ENCODE measurements at regions not wholly inside any gene's neighbourhood (a gene's known extent, or its start where the extent isn't known, plus 50 kb on each side); places are given as distances from the start of the nearest gene placed in this dataset.

GRCh38 chr2:118614841-118615271 lies 232.6 kb downstream of the EN1 start:
- no peak for ATAC-seq
- Mint-ChIP-seq H3K36me3 (ENCODE audit: low read depth) (no peaks in the 10 kb centered on the region), H3K27me3 (ENCODE audit: low read depth) (peaks cover 5% of the 10 kb centered on the region), H3K4me1 (ENCODE audit: low read depth) (no peaks in the 10 kb centered on the region), H3K27ac (no peak overlapping the region), H3K4me3 (no peak overlapping the region), H3K9me3 (ENCODE audit: insufficient read depth) (no peaks in the 10 kb centered on the region)
- DNase-seq, result no peak
- ChIA-PET CTCF (no interaction called here), POLR2A (no interaction called here)

- ChIA-PET POLR2A (no interaction called here), CTCF (no interaction called here)
- H3K4me3 Mint-ChIP-seq, result no peak overlapping the region
- no peaks in the 10 kb centered on the region for H3K36me3 Mint-ChIP-seq (ENCODE audit: low read depth)
- no peak for DNase-seq
- peaks cover 5% of the 10 kb centered on the region for H3K27me3 Mint-ChIP-seq (ENCODE audit: low read depth)
- H3K9me3 Mint-ChIP-seq (ENCODE audit: insufficient read depth), result no peaks in the 10 kb centered on the region
- ATAC-seq, result no peak
- no peak overlapping the region for H3K27ac Mint-ChIP-seq
- no peaks in the 10 kb centered on the region for H3K4me1 Mint-ChIP-seq (ENCODE audit: low read depth)
These were observed 233.7 kb downstream of the EN1 start for GRCh38 chr2:118613737-118614136.

GRCh38 chr2:118611691-118612090 lies 235.8 kb downstream of the EN1 start:
- Mint-ChIP-seq H3K27me3 (ENCODE audit: low read depth) (peaks cover 5% of the 10 kb centered on the region), H3K4me3 (no peak overlapping the region), H3K9me3 (ENCODE audit: insufficient read depth) (no peaks in the 10 kb centered on the region), H3K4me1 (ENCODE audit: low read depth) (no peaks in the 10 kb centered on the region), H3K27ac (no peak overlapping the region), H3K36me3 (ENCODE audit: low read depth) (no peaks in the 10 kb centered on the region)
- DNase-seq (no peak), ATAC-seq (no peak)
- CTCF ChIA-PET, result no interaction called here
- POLR2A ChIA-PET, result no interaction called here

GRCh38 chr2:118609138-118609537 lies 238.3 kb downstream of the EN1 start:
- ATAC-seq (no peak), DNase-seq (no peak)
- ChIA-PET CTCF (interaction anchor here (0.5 kb wide), 1 partner anchor 8 kb away, joined by 3 read pairs; no protein-coding TSS in a partner anchor), POLR2A (no interaction called here)
- Mint-ChIP-seq H3K4me3 (no peak overlapping the region), H3K27ac (no peak overlapping the region), H3K27me3 (ENCODE audit: low read depth) (no peaks in the 10 kb centered on the region), H3K4me1 (ENCODE audit: low read depth) (no peaks in the 10 kb centered on the region), H3K9me3 (ENCODE audit: insufficient read depth) (no peaks in the 10 kb centered on the region), H3K36me3 (ENCODE audit: low read depth) (no peaks in the 10 kb centered on the region)

GRCh38 chr2:118607641-118608040 lies 239.8 kb downstream of the EN1 start:
- Mint-ChIP-seq H3K4me1 (ENCODE audit: low read depth) (no peaks in the 10 kb centered on the region), H3K27me3 (ENCODE audit: low read depth) (no peaks in the 10 kb centered on the region), H3K9me3 (ENCODE audit: insufficient read depth) (no peaks in the 10 kb centered on the region), H3K27ac (no peak overlapping the region), H3K4me3 (no peak overlapping the region), H3K36me3 (ENCODE audit: low read depth) (no peaks in the 10 kb centered on the region)
- ATAC-seq (no peak), DNase-seq (no peak)
- ChIA-PET POLR2A (no interaction called here), CTCF (no interaction called here)

GRCh38 chr2:118604811-118605210 lies 242.6 kb downstream of the EN1 start:
- Mint-ChIP-seq H3K4me1 (ENCODE audit: low read depth) (no peaks in the 10 kb centered on the region), H3K9me3 (ENCODE audit: insufficient read depth) (no peaks in the 10 kb centered on the region), H3K4me3 (no peak overlapping the region), H3K27me3 (ENCODE audit: low read depth) (no peaks in the 10 kb centered on the region), H3K36me3 (ENCODE audit: low read depth) (no peaks in the 10 kb centered on the region), H3K27ac (no peak overlapping the region)
- CTCF ChIA-PET, result no interaction called here
- POLR2A ChIA-PET, result no interaction called here
- no peak for DNase-seq
- ATAC-seq, result no peak

- Mint-ChIP-seq H3K9me3 (ENCODE audit: insufficient read depth) (no peaks in the 10 kb centered on the region), H3K27me3 (ENCODE audit: low read depth) (no peaks in the 10 kb centered on the region), H3K36me3 (ENCODE audit: low read depth) (no peaks in the 10 kb centered on the region), H3K4me3 (no peak overlapping the region), H3K27ac (no peak overlapping the region), H3K4me1 (ENCODE audit: low read depth) (no peaks in the 10 kb centered on the region)
- ChIA-PET CTCF (no interaction called here), POLR2A (no interaction called here)
- DNase-seq (no peak), ATAC-seq (no peak)
These were observed 243.1 kb downstream of the EN1 start for GRCh38 chr2:118604371-118604770.

- Mint-ChIP-seq H3K4me1 (ENCODE audit: low read depth) (no peaks in the 10 kb centered on the region), H3K4me3 (no peak overlapping the region), H3K36me3 (ENCODE audit: low read depth) (no peaks in the 10 kb centered on the region), H3K27me3 (ENCODE audit: low read depth) (peaks cover 2% of the 10 kb centered on the region), H3K9me3 (ENCODE audit: insufficient read depth) (no peaks in the 10 kb centered on the region), H3K27ac (no peak overlapping the region)
- ATAC-seq (no peak), DNase-seq (no peak)
- ChIA-PET POLR2A (no interaction called here), CTCF (no interaction called here)
These were observed 248.3 kb downstream of the EN1 start for GRCh38 chr2:118599141-118599540.

- Mint-ChIP-seq H3K27me3 (ENCODE audit: low read depth) (peaks cover 5% of the 10 kb centered on the region), H3K36me3 (ENCODE audit: low read depth) (no peaks in the 10 kb centered on the region), H3K27ac (no peak overlapping the region), H3K9me3 (ENCODE audit: insufficient read depth) (no peaks in the 10 kb centered on the region), H3K4me3 (no peak overlapping the region), H3K4me1 (ENCODE audit: low read depth) (no peaks in the 10 kb centered on the region)
- no peak for DNase-seq
- CTCF ChIA-PET, result no interaction called here
- no peak for ATAC-seq
- POLR2A ChIA-PET, result no interaction called here
These were observed 250.8 kb downstream of the EN1 start for GRCh38 chr2:118596620-118597019.

- Mint-ChIP-seq H3K36me3 (ENCODE audit: low read depth) (no peaks in the 10 kb centered on the region), H3K27ac (no peak overlapping the region), H3K4me3 (no peak overlapping the region), H3K27me3 (ENCODE audit: low read depth) (peaks cover 5% of the 10 kb centered on the region), H3K9me3 (ENCODE audit: insufficient read depth) (no peaks in the 10 kb centered on the region), H3K4me1 (ENCODE audit: low read depth) (no peaks in the 10 kb centered on the region)
- DNase-seq (no peak), ATAC-seq (no peak)
- ChIA-PET CTCF (no interaction called here), POLR2A (interaction anchor here (0.6 kb wide), 1 partner anchor 331 kb away, joined by 3 read pairs; no protein-coding TSS in a partner anchor)
These were observed 254.2 kb downstream of the EN1 start for GRCh38 chr2:118593257-118593656.

GRCh38 chr2:118591223-118591622 lies 256.2 kb downstream of the EN1 start:
- ATAC-seq, result no peak
- Mint-ChIP-seq H3K4me3 (no peak overlapping the region), H3K9me3 (ENCODE audit: insufficient read depth) (no peaks in the 10 kb centered on the region), H3K36me3 (ENCODE audit: low read depth) (no peaks in the 10 kb centered on the region), H3K4me1 (ENCODE audit: low read depth) (no peaks in the 10 kb centered on the region), H3K27me3 (ENCODE audit: low read depth) (peaks cover 5% of the 10 kb centered on the region), H3K27ac (no peak overlapping the region)
- no peak for DNase-seq
- CTCF ChIA-PET, result no interaction called here
- POLR2A ChIA-PET, result no interaction called here

- peaks cover 3% of the 10 kb centered on the region for H3K27me3 Mint-ChIP-seq (ENCODE audit: low read depth)
- no peaks in the 10 kb centered on the region for H3K36me3 Mint-ChIP-seq (ENCODE audit: low read depth)
- DNase-seq (no peak), ATAC-seq (no peak)
- POLR2A ChIA-PET, result no interaction called here
- CTCF ChIA-PET, result no interaction called here
- H3K9me3 Mint-ChIP-seq (ENCODE audit: insufficient read depth), result no peaks in the 10 kb centered on the region
- H3K4me3 Mint-ChIP-seq, result no peak overlapping the region
- H3K27ac Mint-ChIP-seq, result no peak overlapping the region
- no peaks in the 10 kb centered on the region for H3K4me1 Mint-ChIP-seq (ENCODE audit: low read depth)
These were observed 257.7 kb downstream of the EN1 start for GRCh38 chr2:118589721-118590120.

GRCh38 chr2:118588850-118589249 lies 258.6 kb downstream of the EN1 start:
- CTCF ChIA-PET, result interaction anchor here (0.6 kb wide), 1 partner anchor 917 kb away, joined by 3 read pairs; no protein-coding TSS in a partner anchor
- POLR2A ChIA-PET, result no interaction called here
- Mint-ChIP-seq H3K4me3 (no peak overlapping the region), H3K27me3 (ENCODE audit: low read depth) (peaks cover 1% of the 10 kb centered on the region), H3K27ac (no peak overlapping the region), H3K36me3 (ENCODE audit: low read depth) (no peaks in the 10 kb centered on the region), H3K9me3 (ENCODE audit: insufficient read depth) (no peaks in the 10 kb centered on the region), H3K4me1 (ENCODE audit: low read depth) (no peaks in the 10 kb centered on the region)
- DNase-seq (no peak), ATAC-seq (no peak)
